IPS DF 4.7 (cell line): ENCODE measurements at regions not wholly inside any gene's neighbourhood (a gene's known extent, or its start where the extent isn't known, plus 50 kb on each side); places are given as distances from the start of the nearest gene placed in this dataset.
"Not testable (repeated sequence)": the region's sequence is repeated elsewhere in the genome, so short reads cannot be mapped to it uniquely, and the experiment has no call there.

Source experiments
- DNase-seq: peaks from one replicate; pipeline ENCODE4 v3.0.0-alpha.2; 2013; ENCODE audit warnings: low spot score; ENCODE audit errors: extremely low read depth

GRCh38 chr1:199946305-199947155 lies 81.0 kb upstream of the NR5A2 start:
- no peak for DNase-seq

- no peak for DNase-seq
Observed at GRCh38 chr1:199948587-199949280, 78.8 kb upstream of the NR5A2 start.

GRCh38 chr1:199951005-199951404 lies 76.5 kb upstream of the NR5A2 start:
- DNase-seq: not testable (repeated sequence)

GRCh38 chr1:199953651-199954050 lies 73.9 kb upstream of the NR5A2 start:
- no peak for DNase-seq

- DNase-seq: no peak
Observed at GRCh38 chr1:199954699-199955098, 72.8 kb upstream of the NR5A2 start.

- no peak for DNase-seq
Observed at GRCh38 chr1:199955235-199955634, 72.3 kb upstream of the NR5A2 start.

- no peak for DNase-seq
Observed at GRCh38 chr1:199956005-199956404, 71.5 kb upstream of the NR5A2 start.

GRCh38 chr1:199959033-199959774 lies 68.3 kb upstream of the NR5A2 start:
- DNase-seq: no peak

GRCh38 chr1:199959775-199960110 lies 67.8 kb upstream of the NR5A2 start:
- DNase-seq: no peak

GRCh38 chr1:199970125-199970524 lies 57.4 kb upstream of the NR5A2 start:
- DNase-seq: no peak

GRCh38 chr1:199976496-199977144 lies 50.9 kb upstream of the NR5A2 start:
- DNase-seq: no peak
